GM12892 (cell line): ENCODE measurements at regions not wholly inside any gene's neighbourhood (a gene's known extent, or its start where the extent isn't known, plus 50 kb on each side); places are given as distances from the start of the nearest gene placed in this dataset.

Experiments used
- POLR2A ChIP-seq: IDR thresholded peaks from 2 replicates; pipeline ENCODE4 v1.6.1; 2011; ENCODE audit warnings: low read depth, low read length, control low read depth
- POLR2AphosphoS5 ChIP-seq: IDR thresholded peaks from 2 replicates; pipeline ENCODE4 v1.6.1; 2011; ENCODE audit warnings: low read depth, low read length, control low read depth
- TAF1 ChIP-seq: IDR thresholded peaks from 2 replicates; pipeline ENCODE4 v1.6.1; 2011; ENCODE audit warnings: low read depth, mild to moderate bottlenecking, control low read depth, low read length, borderline replicate concordance

DNA sequence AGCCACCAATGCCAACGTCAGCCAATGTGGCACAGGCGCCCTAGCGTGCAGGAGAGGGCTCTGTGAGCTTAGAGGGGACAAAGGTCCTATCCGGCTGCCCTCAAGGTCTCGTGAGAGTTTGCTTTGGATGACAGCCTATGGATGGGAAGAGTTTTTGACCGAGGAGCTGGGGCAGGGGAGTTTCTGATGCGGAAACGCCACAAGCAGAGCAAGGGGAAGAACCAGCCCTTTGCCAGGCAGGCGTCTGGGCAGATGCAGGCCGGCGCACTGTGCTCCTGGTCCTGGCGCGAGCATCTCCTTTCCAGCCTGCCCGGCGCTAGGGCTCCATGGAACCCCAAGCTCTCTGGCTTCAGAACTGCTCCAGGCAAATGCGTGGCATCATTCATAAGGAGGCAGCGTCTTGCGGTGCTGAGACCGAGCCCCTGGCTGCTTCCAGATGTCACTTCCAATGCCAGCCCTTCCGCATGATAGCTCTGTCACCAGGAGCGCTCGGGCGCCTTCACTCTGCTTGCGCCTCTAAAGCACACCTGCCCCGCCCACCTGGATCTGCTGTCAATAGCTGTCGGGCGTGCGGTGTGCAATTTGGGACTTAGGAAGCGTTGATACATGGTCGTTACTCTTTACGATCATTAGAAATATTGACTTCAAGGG, 374.9 kb upstream of the IRX1 start:
- no peak for TF ChIP-seq POLR2A
- TF ChIP-seq POLR2AphosphoS5 = no peak
- no peak for TF ChIP-seq TAF1
